ENCODE measurements at regions not wholly inside any gene's neighbourhood (a gene's known extent, or its start where the extent isn't known, plus 50 kb on each side); places are given as distances from the start of the nearest gene placed in this dataset.

DNA sequence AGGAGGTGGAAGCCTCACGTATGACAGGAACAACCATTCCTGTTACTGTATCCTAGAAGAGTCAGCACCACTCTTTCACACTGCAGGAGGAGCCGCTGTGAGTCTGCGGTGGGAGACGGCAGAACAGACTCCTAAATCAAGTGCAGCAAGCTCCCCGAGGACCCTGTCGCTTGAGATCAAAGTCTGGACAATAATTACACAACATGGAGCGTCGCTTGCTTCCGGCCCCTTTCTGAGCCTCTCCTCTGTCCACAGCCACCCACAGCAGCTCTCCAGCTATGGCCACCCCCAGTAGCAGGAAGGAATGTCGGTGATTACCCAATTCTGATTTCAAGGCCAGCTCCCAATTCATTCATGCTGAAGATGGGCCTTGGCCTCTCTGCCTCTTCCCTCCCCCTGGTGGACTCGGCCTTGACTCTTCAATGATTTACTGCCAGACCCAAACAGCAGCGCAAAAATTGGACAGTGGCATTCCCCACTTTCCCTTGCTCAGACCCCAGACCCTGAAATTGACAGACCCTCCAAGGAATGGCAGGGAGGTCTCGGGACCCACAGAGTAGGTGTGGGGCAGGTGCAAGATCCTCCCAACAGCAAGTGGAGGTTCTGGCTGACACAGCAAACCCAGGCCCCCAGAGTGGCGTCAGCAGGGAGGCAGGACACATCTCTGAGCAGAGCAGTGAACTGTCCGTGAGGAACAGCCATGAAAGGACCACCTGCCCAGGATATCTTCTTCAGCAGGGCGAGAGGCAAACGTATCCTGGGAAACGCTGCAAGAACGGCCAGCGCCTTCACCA, 272.7 kb upstream of the DIO3 start:
- TF ChIP-seq, protein P1, sequence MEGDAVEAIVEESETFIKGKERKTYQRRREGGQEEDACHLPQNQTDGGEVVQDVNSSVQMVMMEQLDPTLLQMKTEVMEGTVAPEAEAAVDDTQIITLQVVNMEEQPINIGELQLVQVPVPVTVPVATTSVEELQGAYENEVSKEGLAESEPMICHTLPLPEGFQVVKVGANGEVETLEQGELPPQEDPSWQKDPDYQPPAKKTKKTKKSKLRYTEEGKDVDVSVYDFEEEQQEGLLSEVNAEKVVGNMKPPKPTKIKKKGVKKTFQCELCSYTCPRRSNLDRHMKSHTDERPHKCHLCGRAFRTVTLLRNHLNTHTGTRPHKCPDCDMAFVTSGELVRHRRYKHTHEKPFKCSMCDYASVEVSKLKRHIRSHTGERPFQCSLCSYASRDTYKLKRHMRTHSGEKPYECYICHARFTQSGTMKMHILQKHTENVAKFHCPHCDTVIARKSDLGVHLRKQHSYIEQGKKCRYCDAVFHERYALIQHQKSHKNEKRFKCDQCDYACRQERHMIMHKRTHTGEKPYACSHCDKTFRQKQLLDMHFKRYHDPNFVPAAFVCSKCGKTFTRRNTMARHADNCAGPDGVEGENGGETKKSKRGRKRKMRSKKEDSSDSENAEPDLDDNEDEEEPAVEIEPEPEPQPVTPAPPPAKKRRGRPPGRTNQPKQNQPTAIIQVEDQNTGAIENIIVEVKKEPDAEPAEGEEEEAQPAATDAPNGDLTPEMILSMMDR (conservative IDR thresholded peaks at IDR 0.05; ENCODE audit: low read depth, low read length): no peak
- TF ChIP-seq EZH2 (IDR thresholded peaks at IDR 0.05; ENCODE audit: borderline replicate concordance, low read depth, low read length, poor library complexity, severe bottlenecking): no peak

All from A673 (cell line).